ENCODE measurements at regions not wholly inside any gene's neighbourhood (a gene's known extent, or its start where the extent isn't known, plus 50 kb on each side); places are given as distances from the start of the nearest gene placed in this dataset.

DNA sequence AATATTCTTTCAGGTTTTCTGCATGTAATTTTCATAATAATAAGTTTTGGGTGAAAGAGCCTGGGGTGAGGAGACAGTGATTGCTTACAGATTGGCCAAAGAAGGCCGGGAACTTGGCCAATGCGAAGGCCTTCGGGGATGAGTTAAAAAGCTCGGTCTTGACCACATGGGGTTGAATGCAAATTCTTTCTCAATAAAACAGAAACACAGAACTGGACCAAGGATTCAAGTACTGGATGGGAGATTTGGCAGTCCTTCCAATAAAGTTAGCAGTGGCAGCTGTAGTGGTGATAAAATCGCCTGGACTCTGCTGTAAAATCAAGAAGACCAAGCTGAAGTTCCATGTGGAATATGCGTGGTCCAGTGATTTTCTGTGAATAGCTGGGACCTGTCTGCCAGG lies 282.2 kb upstream of the KLF3 start:
- Histone ChIP-seq H3K27ac (replicated peaks) (no peak overlapping the region), H3K27me3 (ENCODE audit: insufficient read depth, poor library complexity, severe bottlenecking) (no peaks in the 10 kb centered on the region), H3K4me3 (replicated peaks; ENCODE audit: insufficient read depth, low read length) (no peak overlapping the region)
- TF ChIP-seq, protein P1, sequence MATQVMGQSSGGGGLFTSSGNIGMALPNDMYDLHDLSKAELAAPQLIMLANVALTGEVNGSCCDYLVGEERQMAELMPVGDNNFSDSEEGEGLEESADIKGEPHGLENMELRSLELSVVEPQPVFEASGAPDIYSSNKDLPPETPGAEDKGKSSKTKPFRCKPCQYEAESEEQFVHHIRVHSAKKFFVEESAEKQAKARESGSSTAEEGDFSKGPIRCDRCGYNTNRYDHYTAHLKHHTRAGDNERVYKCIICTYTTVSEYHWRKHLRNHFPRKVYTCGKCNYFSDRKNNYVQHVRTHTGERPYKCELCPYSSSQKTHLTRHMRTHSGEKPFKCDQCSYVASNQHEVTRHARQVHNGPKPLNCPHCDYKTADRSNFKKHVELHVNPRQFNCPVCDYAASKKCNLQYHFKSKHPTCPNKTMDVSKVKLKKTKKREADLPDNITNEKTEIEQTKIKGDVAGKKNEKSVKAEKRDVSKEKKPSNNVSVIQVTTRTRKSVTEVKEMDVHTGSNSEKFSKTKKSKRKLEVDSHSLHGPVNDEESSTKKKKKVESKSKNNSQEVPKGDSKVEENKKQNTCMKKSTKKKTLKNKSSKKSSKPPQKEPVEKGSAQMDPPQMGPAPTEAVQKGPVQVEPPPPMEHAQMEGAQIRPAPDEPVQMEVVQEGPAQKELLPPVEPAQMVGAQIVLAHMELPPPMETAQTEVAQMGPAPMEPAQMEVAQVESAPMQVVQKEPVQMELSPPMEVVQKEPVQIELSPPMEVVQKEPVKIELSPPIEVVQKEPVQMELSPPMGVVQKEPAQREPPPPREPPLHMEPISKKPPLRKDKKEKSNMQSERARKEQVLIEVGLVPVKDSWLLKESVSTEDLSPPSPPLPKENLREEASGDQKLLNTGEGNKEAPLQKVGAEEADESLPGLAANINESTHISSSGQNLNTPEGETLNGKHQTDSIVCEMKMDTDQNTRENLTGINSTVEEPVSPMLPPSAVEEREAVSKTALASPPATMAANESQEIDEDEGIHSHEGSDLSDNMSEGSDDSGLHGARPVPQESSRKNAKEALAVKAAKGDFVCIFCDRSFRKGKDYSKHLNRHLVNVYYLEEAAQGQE (IDR thresholded peaks at IDR 0.05; ENCODE audit: insufficient replicate concordance, low read depth), result no peak
- no peak for TF ChIP-seq GABPA (IDR thresholded peaks at IDR 0.05; ENCODE audit: low read depth)
- TF ChIP-seq, protein P2, sequence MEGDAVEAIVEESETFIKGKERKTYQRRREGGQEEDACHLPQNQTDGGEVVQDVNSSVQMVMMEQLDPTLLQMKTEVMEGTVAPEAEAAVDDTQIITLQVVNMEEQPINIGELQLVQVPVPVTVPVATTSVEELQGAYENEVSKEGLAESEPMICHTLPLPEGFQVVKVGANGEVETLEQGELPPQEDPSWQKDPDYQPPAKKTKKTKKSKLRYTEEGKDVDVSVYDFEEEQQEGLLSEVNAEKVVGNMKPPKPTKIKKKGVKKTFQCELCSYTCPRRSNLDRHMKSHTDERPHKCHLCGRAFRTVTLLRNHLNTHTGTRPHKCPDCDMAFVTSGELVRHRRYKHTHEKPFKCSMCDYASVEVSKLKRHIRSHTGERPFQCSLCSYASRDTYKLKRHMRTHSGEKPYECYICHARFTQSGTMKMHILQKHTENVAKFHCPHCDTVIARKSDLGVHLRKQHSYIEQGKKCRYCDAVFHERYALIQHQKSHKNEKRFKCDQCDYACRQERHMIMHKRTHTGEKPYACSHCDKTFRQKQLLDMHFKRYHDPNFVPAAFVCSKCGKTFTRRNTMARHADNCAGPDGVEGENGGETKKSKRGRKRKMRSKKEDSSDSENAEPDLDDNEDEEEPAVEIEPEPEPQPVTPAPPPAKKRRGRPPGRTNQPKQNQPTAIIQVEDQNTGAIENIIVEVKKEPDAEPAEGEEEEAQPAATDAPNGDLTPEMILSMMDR (IDR thresholded peaks at IDR 0.05; ENCODE audit: insufficient read depth, low read length), result no peak
- no peak for TF ChIP-seq POLR2AphosphoS5 (IDR thresholded peaks at IDR 0.05; ENCODE audit: low read depth)
- no peak for TF ChIP-seq SPI1 (IDR thresholded peaks at IDR 0.05; ENCODE audit: borderline replicate concordance, low read depth)
- DNase-seq (ENCODE audit: low read depth in 1 of 2, low spot score in 1 of 2), result no peak

DNA sequence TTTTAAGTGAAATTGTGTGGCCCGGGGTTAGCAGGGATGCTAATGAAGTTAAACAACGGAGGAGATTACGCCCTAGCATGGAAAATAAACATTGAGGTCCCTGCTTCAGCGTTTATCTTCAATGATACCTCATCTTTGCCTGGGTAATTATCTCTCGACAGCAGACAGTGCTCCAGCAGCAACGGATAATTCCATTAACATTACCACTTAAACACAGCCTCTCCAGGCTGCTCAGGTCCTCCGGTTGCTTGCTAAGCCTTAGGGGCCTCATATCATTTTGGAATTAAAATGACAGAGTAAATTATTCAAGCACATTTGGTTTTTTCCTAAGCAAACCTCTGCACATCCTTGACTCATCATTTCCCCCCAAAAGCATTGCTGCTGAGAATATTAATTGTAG lies 281.5 kb upstream of the KLF3 start:
- H3K27ac ChIP-seq (replicated peaks), result no peak overlapping the region
- no peak overlapping the region for H3K4me3 ChIP-seq (replicated peaks; ENCODE audit: insufficient read depth, low read length)
- no peaks in the 10 kb centered on the region for H3K27me3 ChIP-seq (ENCODE audit: insufficient read depth, poor library complexity, severe bottlenecking)
- TF ChIP-seq POLR2AphosphoS5 (IDR thresholded peaks at IDR 0.05; ENCODE audit: low read depth), result no peak
- DNase-seq (ENCODE audit: low read depth in 1 of 2, low spot score in 1 of 2), result no peak

DNA sequence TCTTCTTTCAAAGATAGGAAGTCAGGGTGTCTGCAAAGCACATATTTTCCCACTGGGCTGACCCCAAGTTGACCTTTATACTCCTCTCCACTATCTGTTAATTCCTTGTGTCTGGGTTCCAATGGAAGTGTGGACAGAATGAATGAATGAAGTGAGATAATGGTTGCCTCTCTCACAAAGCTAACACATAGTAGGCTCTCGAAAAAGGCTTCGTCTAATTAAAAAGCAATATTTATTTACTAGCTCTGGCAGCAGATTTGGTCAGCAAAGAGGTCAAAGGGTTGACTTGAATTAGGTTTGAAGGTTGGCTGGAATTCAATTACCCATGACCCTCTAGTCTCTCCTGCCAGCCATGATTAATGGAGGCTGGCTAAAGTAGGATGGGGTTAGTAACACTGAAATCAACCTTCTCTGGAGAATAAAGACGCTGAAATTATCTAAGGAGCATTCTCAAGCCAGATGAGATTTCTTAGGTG lies 280.3 kb upstream of the KLF3 start:
- no peaks in the 10 kb centered on the region for H3K27me3 ChIP-seq (ENCODE audit: insufficient read depth, poor library complexity, severe bottlenecking)
- no peak overlapping the region for H3K27ac ChIP-seq (replicated peaks)
- no peak for DNase-seq (ENCODE audit: low read depth in 1 of 2, low spot score in 1 of 2)
- H3K4me3 ChIP-seq (replicated peaks; ENCODE audit: insufficient read depth, low read length), result no peak overlapping the region
- TF ChIP-seq GABPA (IDR thresholded peaks at IDR 0.05; ENCODE audit: low read depth) (no peak), SPI1 (IDR thresholded peaks at IDR 0.05; ENCODE audit: borderline replicate concordance, low read depth) (no peak)

DNA sequence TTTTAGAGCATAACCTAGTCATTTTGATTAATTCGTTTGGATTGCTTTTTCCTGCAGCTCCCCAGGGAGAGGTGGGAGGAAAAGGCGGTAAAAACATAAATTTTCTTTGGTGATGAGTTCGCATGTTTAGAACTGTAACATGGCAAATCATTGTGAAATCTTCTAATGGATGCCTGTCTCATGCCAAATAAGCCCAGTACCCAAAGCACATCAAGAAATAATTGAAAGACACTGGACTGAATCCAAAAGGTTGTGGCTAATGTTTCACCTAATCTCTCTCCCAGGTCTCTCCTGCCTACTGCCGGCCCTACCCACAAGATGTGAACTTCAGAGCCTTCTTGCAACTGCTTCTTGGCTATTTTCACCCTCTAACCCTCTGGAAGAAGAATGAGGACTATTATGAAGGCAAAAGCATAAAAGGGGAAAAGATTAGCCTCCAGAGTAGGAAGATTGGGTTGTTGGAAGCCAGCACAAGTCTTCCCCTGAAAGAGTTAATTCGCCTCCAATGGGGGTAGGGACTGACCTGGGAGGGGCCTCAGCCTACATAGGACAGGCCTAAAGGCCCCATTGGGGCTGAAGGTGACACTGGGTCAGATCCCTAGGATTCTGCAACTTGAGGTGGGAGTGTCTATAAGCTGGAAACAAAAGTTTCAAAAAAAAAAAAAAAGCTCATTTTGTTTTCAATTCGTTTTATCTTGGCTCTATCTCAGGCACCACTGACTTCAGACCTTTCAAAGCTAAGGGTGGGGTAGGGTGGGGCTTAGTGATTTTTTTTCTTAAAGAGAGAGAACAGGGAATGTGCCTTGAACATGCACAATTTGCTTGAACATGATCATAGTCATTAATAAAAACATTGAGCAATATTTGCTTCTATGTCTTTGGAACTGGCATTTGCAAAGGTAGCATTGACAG lies 278.6 kb upstream of the KLF3 start:
- no peak overlapping the region for H3K4me3 ChIP-seq (replicated peaks; ENCODE audit: insufficient read depth, low read length)
- H3K27me3 ChIP-seq (ENCODE audit: insufficient read depth, poor library complexity, severe bottlenecking), result no peaks in the 10 kb centered on the region
- TF ChIP-seq, protein P1 (IDR thresholded peaks at IDR 0.05; ENCODE audit: insufficient replicate concordance, low read depth), result no peak
- TF ChIP-seq, protein P2 (IDR thresholded peaks at IDR 0.05; ENCODE audit: insufficient read depth, low read length), result no peak
- TF ChIP-seq POLR2AphosphoS5 (IDR thresholded peaks at IDR 0.05; ENCODE audit: low read depth) (no peak), GABPA (IDR thresholded peaks at IDR 0.05; ENCODE audit: low read depth) (no peak), SPI1 (IDR thresholded peaks at IDR 0.05; ENCODE audit: borderline replicate concordance, low read depth) (no peak)
- DNase-seq (ENCODE audit: low read depth in 1 of 2, low spot score in 1 of 2), result no peak
- H3K27ac ChIP-seq (replicated peaks), result no peak overlapping the region

Data from HL-60 (cell line).